ENCODE measurements at regions not wholly inside any gene's neighbourhood (a gene's known extent, or its start where the extent isn't known, plus 50 kb on each side); places are given as distances from the start of the nearest gene placed in this dataset.

GRCh38 chr5:84564321-84565075 lies 179.8 kb upstream of the EDIL3 start:
- TF ChIP-seq FOXK2 (IDR thresholded peaks at IDR 0.05) = no peak
- no peak for TF ChIP-seq ELF4 (IDR thresholded peaks at IDR 0.05)
- TF ChIP-seq LEF1 (IDR thresholded peaks at IDR 0.05; ENCODE audit: borderline replicate concordance) = no peak
- no peak for TF ChIP-seq ZNF384 (IDR thresholded peaks at IDR 0.05)
- no peak for TF ChIP-seq FOXA1 (IDR thresholded peaks at IDR 0.05)
- DNase-seq (ENCODE audit: extremely low spot score) = no peak
- ChIA-PET CTCF (no interaction called here), POLR2A (no interaction called here)

GRCh38 chr5:84550222-84550621 lies 165.5 kb upstream of the EDIL3 start:
- TF ChIP-seq FOXA1 (IDR thresholded peaks at IDR 0.05) (no peak), SUZ12 (IDR thresholded peaks at IDR 0.05) (no peak), FOXK2 (IDR thresholded peaks at IDR 0.05) (no peak), BHLHE40 (IDR thresholded peaks at IDR 0.05; ENCODE audit: borderline replicate concordance) (no peak)
- DNase-seq (ENCODE audit: extremely low spot score) = no peak
- POLR2A ChIA-PET = no interaction called here
- CTCF ChIA-PET = no interaction called here

GRCh38 chr5:84549054-84549453 lies 164.4 kb upstream of the EDIL3 start:
- CTCF ChIA-PET = no interaction called here
- POLR2A ChIA-PET = no interaction called here
- no peak for DNase-seq (ENCODE audit: extremely low spot score)
- TF ChIP-seq FOXK2 (IDR thresholded peaks at IDR 0.05) = no peak
- no peak for TF ChIP-seq TARDBP (IDR thresholded peaks at IDR 0.05)
- TF ChIP-seq FOXA1 (IDR thresholded peaks at IDR 0.05) = no peak
- TF ChIP-seq ELF4 (IDR thresholded peaks at IDR 0.05) = no peak
- TF ChIP-seq FOXM1 (IDR thresholded peaks at IDR 0.05; ENCODE audit: borderline replicate concordance) = no peak
- no peak for TF ChIP-seq PKNOX1 (IDR thresholded peaks at IDR 0.05)
- no peak for TF ChIP-seq NFRKB (IDR thresholded peaks at IDR 0.05)
- no peak for TF ChIP-seq HDGF (IDR thresholded peaks at IDR 0.05; ENCODE audit: borderline replicate concordance)
- TF ChIP-seq ARNT (IDR thresholded peaks at IDR 0.05) = no peak

- no peak for TF ChIP-seq L3MBTL2 (conservative IDR thresholded peaks at IDR 0.05)
- no peak for TF ChIP-seq FOXA1 (IDR thresholded peaks at IDR 0.05)
- no peak for TF ChIP-seq LEF1 (IDR thresholded peaks at IDR 0.05; ENCODE audit: borderline replicate concordance)
- TF ChIP-seq BHLHE40 (IDR thresholded peaks at IDR 0.05; ENCODE audit: borderline replicate concordance) = no peak
- TF ChIP-seq SP1 (IDR thresholded peaks at IDR 0.05) = no peak
- TF ChIP-seq FOXM1 (IDR thresholded peaks at IDR 0.05; ENCODE audit: borderline replicate concordance) = no peak
- TF ChIP-seq TARDBP (IDR thresholded peaks at IDR 0.05) = no peak
- TF ChIP-seq FOXK2 (IDR thresholded peaks at IDR 0.05) = no peak
- no peak for TF ChIP-seq ELF4 (IDR thresholded peaks at IDR 0.05)
- no peak for TF ChIP-seq SUZ12 (IDR thresholded peaks at IDR 0.05)
- ChIA-PET POLR2A (no interaction called here), CTCF (no interaction called here)
- no peak for DNase-seq (ENCODE audit: extremely low spot score)
Measured at GRCh38 chr5:84546686-84547085, 162.0 kb upstream of the EDIL3 start.

- CTCF ChIA-PET = no interaction called here
- DNase-seq (ENCODE audit: extremely low spot score) = no peak
- POLR2A ChIA-PET = no interaction called here
Measured at GRCh38 chr5:84536797-84537196, 152.1 kb upstream of the EDIL3 start.

GRCh38 chr5:84535281-84535680 lies 150.6 kb upstream of the EDIL3 start:
- CTCF ChIA-PET = no interaction called here
- DNase-seq (ENCODE audit: extremely low spot score) = no peak
- POLR2A ChIA-PET = no interaction called here
- TF ChIP-seq SUZ12 (IDR thresholded peaks at IDR 0.05) = no peak
- TF ChIP-seq L3MBTL2 (conservative IDR thresholded peaks at IDR 0.05) = no peak
- TF ChIP-seq ELF4 (IDR thresholded peaks at IDR 0.05) = no peak
- TF ChIP-seq TARDBP (IDR thresholded peaks at IDR 0.05) = no peak
- no peak for TF ChIP-seq BHLHE40 (IDR thresholded peaks at IDR 0.05; ENCODE audit: borderline replicate concordance)
- no peak for TF ChIP-seq FOXM1 (IDR thresholded peaks at IDR 0.05; ENCODE audit: borderline replicate concordance)
- no peak for TF ChIP-seq SP1 (IDR thresholded peaks at IDR 0.05)
- no peak for TF ChIP-seq NFRKB (IDR thresholded peaks at IDR 0.05)

More at GRCh38 chr5:84536797-84537196, 152.1 kb upstream of the EDIL3 start:
- TF ChIP-seq ZNF384 (IDR thresholded peaks at IDR 0.05) = no peak
- TF ChIP-seq FOXK2 (IDR thresholded peaks at IDR 0.05) = no peak
- no peak for TF ChIP-seq NFRKB (IDR thresholded peaks at IDR 0.05)
- TF ChIP-seq L3MBTL2 (conservative IDR thresholded peaks at IDR 0.05) = no peak
- no peak for TF ChIP-seq ELF4 (IDR thresholded peaks at IDR 0.05)
- no peak for TF ChIP-seq FOXM1 (IDR thresholded peaks at IDR 0.05; ENCODE audit: borderline replicate concordance)
- TF ChIP-seq SUZ12 (IDR thresholded peaks at IDR 0.05) = no peak
- TF ChIP-seq PKNOX1 (IDR thresholded peaks at IDR 0.05) = no peak
- TF ChIP-seq ARNT (IDR thresholded peaks at IDR 0.05) = no peak
- no peak for TF ChIP-seq CTBP1 (IDR thresholded peaks at IDR 0.05; ENCODE audit: borderline replicate concordance)
- no peak for TF ChIP-seq SP1 (IDR thresholded peaks at IDR 0.05)
- no peak for TF ChIP-seq HDGF (IDR thresholded peaks at IDR 0.05; ENCODE audit: borderline replicate concordance)
- no peak for TF ChIP-seq TARDBP (IDR thresholded peaks at IDR 0.05)
- TF ChIP-seq BHLHE40 (IDR thresholded peaks at IDR 0.05; ENCODE audit: borderline replicate concordance) = no peak
- TF ChIP-seq LEF1 (IDR thresholded peaks at IDR 0.05; ENCODE audit: borderline replicate concordance) = no peak

- ChIA-PET CTCF (no interaction called here), POLR2A (no interaction called here)
- no peak for DNase-seq (ENCODE audit: extremely low spot score)
- TF ChIP-seq CTBP1 (IDR thresholded peaks at IDR 0.05; ENCODE audit: borderline replicate concordance) = no peak
- TF ChIP-seq ARNT (IDR thresholded peaks at IDR 0.05) = no peak
- no peak for TF ChIP-seq PKNOX1 (IDR thresholded peaks at IDR 0.05)
- no peak for TF ChIP-seq L3MBTL2 (conservative IDR thresholded peaks at IDR 0.05)
- no peak for TF ChIP-seq NFRKB (IDR thresholded peaks at IDR 0.05)
- no peak for TF ChIP-seq ELF4 (IDR thresholded peaks at IDR 0.05)
- TF ChIP-seq SP1 (IDR thresholded peaks at IDR 0.05) = no peak
- no peak for TF ChIP-seq HDGF (IDR thresholded peaks at IDR 0.05; ENCODE audit: borderline replicate concordance)
- TF ChIP-seq SUZ12 (IDR thresholded peaks at IDR 0.05) = no peak
- no peak for TF ChIP-seq LEF1 (IDR thresholded peaks at IDR 0.05; ENCODE audit: borderline replicate concordance)
- TF ChIP-seq ZNF384 (IDR thresholded peaks at IDR 0.05) = no peak
- no peak for TF ChIP-seq FOXA1 (IDR thresholded peaks at IDR 0.05)
- TF ChIP-seq BHLHE40 (IDR thresholded peaks at IDR 0.05; ENCODE audit: borderline replicate concordance) = no peak
- no peak for TF ChIP-seq FOXK2 (IDR thresholded peaks at IDR 0.05)
- TF ChIP-seq FOXM1 (IDR thresholded peaks at IDR 0.05; ENCODE audit: borderline replicate concordance) = no peak
- no peak for TF ChIP-seq TARDBP (IDR thresholded peaks at IDR 0.05)
Measured at GRCh38 chr5:84524491-84524890, 139.8 kb upstream of the EDIL3 start.
